H1 (cell line): ENCODE measurements at regions not wholly inside any gene's neighbourhood (a gene's known extent, or its start where the extent isn't known, plus 50 kb on each side); places are given as distances from the start of the nearest gene placed in this dataset.

ENCODE experiments used
- TF ChIP-seq, protein P1 (sequence below): IDR thresholded peaks from 2 replicates; pipeline ENCODE4 v1.6.1; 2011; ENCODE audit warnings: low read length, improper control_type of control experiment

DNA sequence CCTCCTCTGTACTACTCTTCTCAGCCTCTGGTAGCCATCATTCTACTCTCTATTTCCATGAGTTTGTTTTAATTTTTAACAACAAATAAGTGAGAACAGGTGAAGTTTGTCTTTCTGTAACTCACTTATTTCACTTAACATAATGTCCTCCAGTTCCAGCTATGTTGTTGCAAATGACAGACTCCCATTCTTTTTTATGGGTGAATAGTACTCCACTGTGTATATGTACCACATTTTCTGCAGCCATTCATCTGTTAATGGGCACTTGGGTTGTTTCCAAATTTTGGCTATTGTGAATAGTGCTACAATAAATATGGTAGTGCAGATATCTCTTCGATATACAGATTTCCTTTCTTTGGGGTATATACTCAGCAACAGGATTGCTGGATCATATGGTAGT, 73.7 kb upstream of the TNFRSF21 start (continued):
- TF ChIP-seq, protein P1, sequence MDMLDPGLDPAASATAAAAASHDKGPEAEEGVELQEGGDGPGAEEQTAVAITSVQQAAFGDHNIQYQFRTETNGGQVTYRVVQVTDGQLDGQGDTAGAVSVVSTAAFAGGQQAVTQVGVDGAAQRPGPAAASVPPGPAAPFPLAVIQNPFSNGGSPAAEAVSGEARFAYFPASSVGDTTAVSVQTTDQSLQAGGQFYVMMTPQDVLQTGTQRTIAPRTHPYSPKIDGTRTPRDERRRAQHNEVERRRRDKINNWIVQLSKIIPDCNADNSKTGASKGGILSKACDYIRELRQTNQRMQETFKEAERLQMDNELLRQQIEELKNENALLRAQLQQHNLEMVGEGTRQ = no peak
- TF ChIP-seq, all 59 proteins: peak for 0
